Fibroblast of lung (primary cell): ENCODE measurements at regions not wholly inside any gene's neighbourhood (a gene's known extent, or its start where the extent isn't known, plus 50 kb on each side); places are given as distances from the start of the nearest gene placed in this dataset.
"Not testable (repeated sequence)": the region's sequence is repeated elsewhere in the genome, so short reads cannot be mapped to it uniquely, and the experiment has no call there.

ENCODE experiments used
- DNase-seq, 2 donors: peaks; one replicate each; pipeline versions ENCODE4 v3.0.0 to v3.0.0-alpha.2; 2010; ENCODE audit warnings: low read depth in 2 of 2
- H2AFZ ChIP-seq: 2 replicates; pipeline ENCODE4 v1.5.1; 2012; ENCODE audit warnings: low read length, control low read depth, inconsistent platforms
- H3K27ac ChIP-seq: 2 replicates; pipeline ENCODE4 v1.5.1; 2011; ENCODE audit warnings: low read length, control low read depth; ENCODE audit not compliant: insufficient read depth
- H3K27me3 ChIP-seq: 2 replicates; pipeline ENCODE4 v1.5.1; 2011; ENCODE audit warnings: mild to moderate bottlenecking, low read length; ENCODE audit not compliant: control insufficient read depth, insufficient read depth
- H3K36me3 ChIP-seq: 2 replicates; pipeline ENCODE4 v1.5.1; 2011; ENCODE audit warnings: low read length; ENCODE audit not compliant: control insufficient read depth, insufficient read depth
- H3K4me1 ChIP-seq: 2 replicates; pipeline ENCODE4 v1.5.1; 2011; ENCODE audit warnings: low read length; ENCODE audit not compliant: control insufficient read depth, insufficient read depth; ENCODE audit errors: extremely low read depth
- H3K4me2 ChIP-seq: 2 replicates; pipeline ENCODE4 v1.5.1; 2011; ENCODE audit warnings: low read length, control low read depth; ENCODE audit not compliant: insufficient read depth; ENCODE audit errors: extremely low read depth
- H3K4me3 ChIP-seq, 4 experiments: fragments of 200-600 bp in 1 of 4; sonication (generic) in 1 of 4; replicated peaks in 1 of 4; 2 replicates each; pipeline ENCODE4 v1.5.1; 2011 to 2016; ENCODE audit warnings: low read length in 4 of 4, low read depth in 3 of 4, mild to moderate bottlenecking in 3 of 4, control low read depth in 2 of 4, inconsistent platforms in 1 of 4, mixed read lengths in 1 of 4; ENCODE audit not compliant: insufficient read depth in 1 of 4; ENCODE audit errors: control extremely low read depth in 1 of 4
- H3K79me2 ChIP-seq: 2 replicates; pipeline ENCODE4 v1.5.1; 2012; ENCODE audit warnings: mild to moderate bottlenecking, low read length, inconsistent platforms; ENCODE audit not compliant: control insufficient read depth, insufficient read depth
- H3K9ac ChIP-seq: 2 replicates; pipeline ENCODE4 v1.5.1; 2011; ENCODE audit warnings: mild to moderate bottlenecking, low read length, control low read depth; ENCODE audit not compliant: insufficient read depth
- H3K9me3 ChIP-seq: 2 replicates; pipeline ENCODE4 v1.5.1; 2012; ENCODE audit warnings: low read depth, low read length; ENCODE audit not compliant: control insufficient read depth, insufficient read depth
- H4K20me1 ChIP-seq: 2 replicates; pipeline ENCODE4 v1.5.1; 2011; ENCODE audit warnings: low read length; ENCODE audit not compliant: control insufficient read depth, insufficient read depth; ENCODE audit errors: extremely low read depth
- CTCF ChIP-seq, 2 donors: IDR thresholded peaks in 1 of 2; conservative IDR thresholded peaks in 1 of 2; 1 replicate in 1 of 2; 2 replicates in 1 of 2; pipeline ENCODE4 v1.5.1; 2011 to 2012; ENCODE audit warnings: low read length in 2 of 2, control low read depth in 1 of 2, inconsistent platforms in 1 of 2, low read depth in 1 of 2, mild to moderate bottlenecking in 1 of 2
- EZH2 ChIP-seq: IDR thresholded peaks from 2 replicates; pipeline ENCODE4 v1.5.1; 2012; ENCODE audit warnings: low read length, control low read depth, mild to moderate bottlenecking; ENCODE audit errors: missing control alignments

DNA sequence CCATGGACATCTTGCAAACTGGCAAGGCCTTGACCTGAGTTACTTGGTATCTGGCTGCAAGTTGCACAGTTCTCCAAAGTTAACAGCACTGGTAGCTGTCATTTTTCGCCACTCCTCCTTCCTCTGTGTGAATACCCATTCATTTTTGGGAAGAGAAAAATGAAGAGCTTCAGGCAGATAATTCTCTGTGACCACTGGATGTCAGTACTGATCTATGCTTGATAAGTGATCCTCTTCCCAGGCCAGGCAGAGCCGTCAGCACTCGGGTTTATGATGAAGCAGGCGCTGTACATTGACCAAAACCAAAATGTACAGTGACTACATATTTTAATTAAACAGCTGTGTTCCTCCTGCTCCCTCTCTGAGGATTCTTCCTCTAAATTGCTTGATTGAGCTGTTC lies 55.9 kb upstream of the PDZD8 start:
- H2AFZ ChIP-seq, result no peak overlapping the region
- DNase-seq, result no peak
- H3K4me2 ChIP-seq, result no peak overlapping the region
- H3K9me3 ChIP-seq, result no peaks in the 10 kb centered on the region
- no peak overlapping the region for H3K27ac ChIP-seq
- no peak overlapping the region for H3K4me3 ChIP-seq
- no peak overlapping the region for H3K9ac ChIP-seq
- TF ChIP-seq CTCF (conservative IDR thresholded peaks at IDR 0.05 in 1 of 2, IDR thresholded peaks at IDR 0.05 in 1 of 2; ENCODE audit: low read depth in 1 of 2, low read length in 2 of 2) (no peak), EZH2 (no peak)
- no peaks in the 10 kb centered on the region for H3K79me2 ChIP-seq
- H3K4me1 ChIP-seq, result no peaks in the 10 kb centered on the region
- no peaks in the 10 kb centered on the region for H3K36me3 ChIP-seq
- H4K20me1 ChIP-seq, result no peaks in the 10 kb centered on the region
- no peaks in the 10 kb centered on the region for H3K27me3 ChIP-seq

DNA sequence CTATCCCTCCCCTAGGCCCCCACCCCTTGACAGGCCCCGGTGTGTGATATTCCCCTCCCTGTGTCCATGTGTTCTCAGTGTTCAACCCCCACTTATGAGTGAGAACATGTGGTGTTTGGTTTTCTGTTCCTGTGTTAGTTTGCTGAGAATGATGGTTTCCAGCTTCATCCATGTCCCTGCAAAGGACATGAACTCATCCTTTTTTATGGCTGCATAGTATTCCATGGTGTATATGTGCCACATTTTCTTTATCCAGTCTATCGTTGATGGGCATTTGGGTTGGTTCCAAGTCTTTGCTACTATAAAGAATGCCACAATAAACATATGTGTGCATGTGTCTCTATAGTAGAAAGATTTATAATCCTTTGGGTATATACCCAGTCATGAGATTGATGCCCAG lies 55.3 kb upstream of the PDZD8 start:
- H3K9ac ChIP-seq, DNase-seq, H3K9me3 ChIP-seq, H3K4me1 ChIP-seq, H3K27ac ChIP-seq, H3K36me3 ChIP-seq, H2AFZ ChIP-seq, H3K79me2 ChIP-seq, H3K27me3 ChIP-seq, H4K20me1 ChIP-seq, H3K4me2 ChIP-seq, H3K4me3 ChIP-seq: not testable (repeated sequence)

GRCh38 chr10:117429643-117430265 lies 54.5 kb upstream of the PDZD8 start:
- no peaks in the 10 kb centered on the region for H4K20me1 ChIP-seq
- TF ChIP-seq EZH2, result no peak
- H3K36me3 ChIP-seq, result no peaks in the 10 kb centered on the region
- DNase-seq, result no peak
- H3K9ac ChIP-seq, result no peak overlapping the region
- H3K4me1 ChIP-seq, result no peaks in the 10 kb centered on the region
- no peaks in the 10 kb centered on the region for H3K27me3 ChIP-seq
- H3K4me3 ChIP-seq, result no peak overlapping the region
- no peak overlapping the region for H2AFZ ChIP-seq
- no peak overlapping the region for H3K27ac ChIP-seq
- H3K4me2 ChIP-seq, result no peak overlapping the region
- H3K79me2 ChIP-seq, result no peaks in the 10 kb centered on the region
- no peaks in the 10 kb centered on the region for H3K9me3 ChIP-seq

- no peak for DNase-seq
- H3K9ac ChIP-seq, result no peak overlapping the region
- H3K4me2 ChIP-seq, result no peak overlapping the region
- H3K79me2 ChIP-seq, result no peaks in the 10 kb centered on the region
- H3K27ac ChIP-seq, result no peak overlapping the region
- H4K20me1 ChIP-seq, result no peaks in the 10 kb centered on the region
- H2AFZ ChIP-seq, result no peak overlapping the region
- H3K36me3 ChIP-seq, result no peaks in the 10 kb centered on the region
- H3K27me3 ChIP-seq, result no peaks in the 10 kb centered on the region
- no peak for TF ChIP-seq CTCF (conservative IDR thresholded peaks at IDR 0.05 in 1 of 2, IDR thresholded peaks at IDR 0.05 in 1 of 2; ENCODE audit: low read depth in 1 of 2, low read length in 2 of 2)
- no peak overlapping the region for H3K4me3 ChIP-seq
- no peaks in the 10 kb centered on the region for H3K4me1 ChIP-seq
- no peaks in the 10 kb centered on the region for H3K9me3 ChIP-seq
Observed at GRCh38 chr10:117427356-117427755, 52.1 kb upstream of the PDZD8 start.
